ENCODE measurements at regions not wholly inside any gene's neighbourhood (a gene's known extent, or its start where the extent isn't known, plus 50 kb on each side); places are given as distances from the start of the nearest gene placed in this dataset.
"Not testable (repeated sequence)": the region's sequence is repeated elsewhere in the genome, so short reads cannot be mapped to it uniquely, and the experiment has no call there.

DNA sequence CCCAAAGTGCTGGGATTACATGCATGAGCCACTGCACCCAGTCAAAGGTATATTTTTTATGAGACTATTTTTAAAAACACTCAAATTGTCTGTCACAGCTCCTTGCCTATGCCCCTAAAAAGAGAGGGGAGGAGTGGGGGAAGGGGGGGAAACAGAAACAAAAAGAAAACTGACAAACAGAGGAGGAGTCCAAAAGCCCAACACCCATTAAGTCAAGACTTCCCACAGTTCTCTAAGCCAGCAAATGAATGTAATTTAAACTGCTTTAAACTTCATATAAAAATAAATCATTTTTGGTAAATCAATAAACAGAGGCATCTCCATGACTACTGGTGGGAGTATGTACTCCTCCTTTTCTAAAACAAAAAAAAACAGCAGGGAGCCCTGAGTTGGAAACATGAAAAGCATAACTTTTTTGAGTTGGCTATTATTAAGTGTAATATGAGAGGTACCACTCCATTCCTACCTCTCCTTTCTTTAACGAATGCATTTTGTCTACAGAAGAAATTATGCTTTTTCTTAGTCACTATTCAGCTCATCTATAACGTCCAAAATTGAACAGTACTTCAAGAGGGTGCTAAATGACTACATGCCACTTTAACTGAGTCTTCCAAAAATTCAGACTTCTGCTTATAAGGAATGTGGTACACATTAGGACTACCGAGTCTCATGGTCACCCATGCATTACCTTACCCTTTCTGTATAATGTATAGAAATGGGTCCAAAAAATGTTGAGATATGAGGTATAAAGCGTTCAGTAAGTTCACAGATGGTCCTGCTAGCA, 119.0 kb upstream of the PRSS16 start:
- TF ChIP-seq CTCF (IDR thresholded peaks at IDR 0.05; ENCODE audit: poor library complexity, severe bottlenecking): no peak
- no peaks in the 10 kb centered on the region for H3K36me3 ChIP-seq (ENCODE audit: low read depth)
- H3K4me3 ChIP-seq (ENCODE audit: severe bottlenecking): no peak overlapping the region
- no peak for ATAC-seq (ENCODE audit: low read depth)
- no peaks in the 10 kb centered on the region for H3K9me3 ChIP-seq (ENCODE audit: severe bottlenecking)
- no peaks in the 10 kb centered on the region for H3K27me3 ChIP-seq (ENCODE audit: insufficient read depth, poor library complexity, severe bottlenecking)
- peaks cover 10% of the 10 kb centered on the region for H3K4me1 ChIP-seq (ENCODE audit: insufficient read depth, poor library complexity, severe bottlenecking)
- DNase-seq (ENCODE audit: low spot score): no peak
- no peak overlapping the region for H3K27ac ChIP-seq (ENCODE audit: poor library complexity, severe bottlenecking)

DNA sequence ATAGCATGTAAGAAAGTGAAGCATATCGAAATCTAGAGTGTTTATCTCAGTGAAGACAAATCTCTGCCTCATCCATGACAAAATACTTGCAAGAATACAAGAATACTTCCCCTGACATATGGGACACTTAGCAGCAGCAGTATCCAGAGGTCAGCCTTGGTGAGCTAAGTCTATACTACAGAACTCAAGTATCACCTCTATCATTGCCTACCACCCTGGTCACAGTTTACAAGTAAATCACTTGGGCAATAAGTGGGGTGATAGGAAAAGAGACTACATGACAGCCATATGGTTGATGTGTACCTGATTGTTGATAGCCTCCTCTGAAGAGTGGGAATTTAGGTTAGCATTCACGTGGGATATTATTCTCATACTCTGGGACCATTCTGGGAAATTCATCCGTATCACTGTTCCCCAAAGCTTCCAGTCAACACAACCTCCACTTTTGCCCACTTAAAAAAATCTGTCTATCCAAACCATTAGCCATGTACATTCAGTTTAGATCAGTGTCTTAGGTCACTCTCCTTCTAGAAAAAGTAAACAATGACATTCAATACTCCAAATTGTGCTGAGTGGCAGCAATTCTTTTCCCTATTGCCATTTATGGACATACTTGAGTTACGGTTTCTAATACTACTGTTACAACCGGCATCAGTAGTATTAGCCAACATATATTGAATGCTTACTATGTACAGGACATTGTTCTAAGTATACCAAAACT, 118.2 kb upstream of the PRSS16 start:
- H3K4me1 ChIP-seq (ENCODE audit: insufficient read depth, poor library complexity, severe bottlenecking): peaks cover 10% of the 10 kb centered on the region
- H3K27me3 ChIP-seq (ENCODE audit: insufficient read depth, poor library complexity, severe bottlenecking): no peaks in the 10 kb centered on the region
- ATAC-seq (ENCODE audit: low read depth) (no peak), DNase-seq (ENCODE audit: low spot score) (no peak)
- H3K27ac ChIP-seq (ENCODE audit: poor library complexity, severe bottlenecking): no peak overlapping the region
- TF ChIP-seq CTCF (IDR thresholded peaks at IDR 0.05; ENCODE audit: poor library complexity, severe bottlenecking): no peak
- no peak overlapping the region for H3K4me3 ChIP-seq (ENCODE audit: severe bottlenecking)
- H3K9me3 ChIP-seq (ENCODE audit: severe bottlenecking): no peaks in the 10 kb centered on the region
- H3K36me3 ChIP-seq (ENCODE audit: low read depth): no peaks in the 10 kb centered on the region

DNA sequence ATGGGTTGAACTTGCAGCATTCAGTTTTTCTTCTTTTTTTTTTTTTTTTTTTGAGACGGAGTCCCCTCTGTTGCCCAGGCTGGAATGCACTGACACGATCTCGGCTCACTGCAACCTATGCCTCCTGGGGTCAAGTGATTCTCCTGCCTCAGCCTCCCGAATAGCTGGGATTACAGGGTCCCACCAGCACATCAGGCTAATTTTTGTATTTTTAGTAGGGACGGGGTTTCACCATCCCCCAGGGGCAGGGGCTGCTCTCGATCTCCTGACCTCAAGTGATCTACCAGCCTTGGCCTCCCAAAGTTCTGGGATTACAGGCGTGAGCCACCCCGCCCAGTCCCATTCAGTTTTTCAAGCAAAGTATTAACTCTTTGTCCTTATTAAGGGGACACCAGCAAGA, 117.6 kb upstream of the PRSS16 start:
- no peak for DNase-seq (ENCODE audit: low spot score)
- H3K4me3 ChIP-seq (ENCODE audit: severe bottlenecking): no peak overlapping the region
- H3K9me3 ChIP-seq (ENCODE audit: severe bottlenecking): no peaks in the 10 kb centered on the region
- H3K4me1 ChIP-seq (ENCODE audit: insufficient read depth, poor library complexity, severe bottlenecking): peaks cover 10% of the 10 kb centered on the region
- peak overlapping the region; percentile 96 for H3K27ac ChIP-seq (ENCODE audit: poor library complexity, severe bottlenecking)
- no peak for TF ChIP-seq CTCF (IDR thresholded peaks at IDR 0.05; ENCODE audit: poor library complexity, severe bottlenecking)
- no peaks in the 10 kb centered on the region for H3K36me3 ChIP-seq (ENCODE audit: low read depth)
- no peaks in the 10 kb centered on the region for H3K27me3 ChIP-seq (ENCODE audit: insufficient read depth, poor library complexity, severe bottlenecking)
- no peak for ATAC-seq (ENCODE audit: low read depth)

- ATAC-seq (ENCODE audit: low read depth) (no peak), DNase-seq (ENCODE audit: low spot score) (no peak)
- no peak for TF ChIP-seq CTCF (IDR thresholded peaks at IDR 0.05; ENCODE audit: poor library complexity, severe bottlenecking)
- peak overlapping the region; percentile 96 for H3K27ac ChIP-seq (ENCODE audit: poor library complexity, severe bottlenecking)
- peaks cover 10% of the 10 kb centered on the region for H3K4me1 ChIP-seq (ENCODE audit: insufficient read depth, poor library complexity, severe bottlenecking)
- H3K4me3 ChIP-seq (ENCODE audit: severe bottlenecking): peak overlapping the region; percentile 51
- H3K36me3 ChIP-seq (ENCODE audit: low read depth): no peaks in the 10 kb centered on the region
- H3K9me3 ChIP-seq (ENCODE audit: severe bottlenecking): no peaks in the 10 kb centered on the region
- H3K27me3 ChIP-seq (ENCODE audit: insufficient read depth, poor library complexity, severe bottlenecking): no peaks in the 10 kb centered on the region
Observed at GRCh38 chr6:27130668-27131428, 116.7 kb upstream of the PRSS16 start.

- DNase-seq (ENCODE audit: low spot score): not testable (repeated sequence)
Observed at GRCh38 chr6:27132282-27132531, 115.3 kb upstream of the PRSS16 start.

More at GRCh38 chr6:27132282-27132531, 115.3 kb upstream of the PRSS16 start:
- H3K4me1 ChIP-seq (ENCODE audit: insufficient read depth, poor library complexity, severe bottlenecking): peaks cover 10% of the 10 kb centered on the region
- ATAC-seq (ENCODE audit: low read depth): peak; percentile 8
- peak overlapping the region; percentile 51 for H3K4me3 ChIP-seq (ENCODE audit: severe bottlenecking)
- not testable (repeated sequence) for H3K27me3 ChIP-seq (ENCODE audit: insufficient read depth, poor library complexity, severe bottlenecking); H3K36me3 ChIP-seq (ENCODE audit: low read depth); H3K9me3 ChIP-seq (ENCODE audit: severe bottlenecking)
- peak overlapping the region; percentile 96 for H3K27ac ChIP-seq (ENCODE audit: poor library complexity, severe bottlenecking)
